Muscle layer of colon (tissue), 2 donors: ENCODE measurements at regions not wholly inside any gene's neighbourhood (a gene's known extent, or its start where the extent isn't known, plus 50 kb on each side); places are given as distances from the start of the nearest gene placed in this dataset.

Source experiments
- H3K27ac ChIP-seq: one replicate; pipeline ENCODE4 v1.7.0; 2013; ENCODE audit warnings: low read depth, mild to moderate bottlenecking, low read length, moderate library complexity
- H3K27me3 ChIP-seq, 2 donors: one replicate each; pipeline ENCODE4 v1.7.0; 2013; ENCODE audit warnings: low read length in 2 of 2, mild to moderate bottlenecking in 2 of 2; ENCODE audit not compliant: insufficient read depth in 2 of 2, control insufficient read depth in 1 of 2
- H3K36me3 ChIP-seq: one replicate; pipeline ENCODE4 v1.7.0; 2013; ENCODE audit warnings: mild to moderate bottlenecking, low read length; ENCODE audit not compliant: insufficient read depth
- H3K4me1 ChIP-seq: one replicate; pipeline ENCODE4 v1.7.0; 2013; ENCODE audit warnings: mild to moderate bottlenecking, low read length; ENCODE audit not compliant: insufficient read depth
- H3K4me3 ChIP-seq, 2 donors: one replicate each; pipeline ENCODE4 v1.7.0; 2013; ENCODE audit warnings: low read length in 2 of 2, low read depth in 1 of 2, mild to moderate bottlenecking in 1 of 2, moderate library complexity in 1 of 2
- H3K9ac ChIP-seq: one replicate; pipeline ENCODE4 v1.7.0; 2013; ENCODE audit warnings: low read length
- H3K9me3 ChIP-seq: one replicate; pipeline ENCODE4 v1.7.0; 2013; ENCODE audit warnings: mild to moderate bottlenecking, low read length
- donor health status: abdominal sarcoma.
- donor health status: Adenocarcinoma of cecum.

GRCh38 chr14:86673523-86673969, 1143.6 kb downstream of the FLRT2 start:
- H3K4me3 ChIP-seq: no peak overlapping the region
- no peaks in the 10 kb centered on the region for H3K36me3 ChIP-seq
- no peaks in the 10 kb centered on the region for H3K4me1 ChIP-seq
- no peaks in the 10 kb centered on the region for H3K27me3 ChIP-seq
- H3K27ac ChIP-seq: no peak overlapping the region
- no peaks in the 10 kb centered on the region for H3K9me3 ChIP-seq
- H3K9ac ChIP-seq: no peak overlapping the region

DNA sequence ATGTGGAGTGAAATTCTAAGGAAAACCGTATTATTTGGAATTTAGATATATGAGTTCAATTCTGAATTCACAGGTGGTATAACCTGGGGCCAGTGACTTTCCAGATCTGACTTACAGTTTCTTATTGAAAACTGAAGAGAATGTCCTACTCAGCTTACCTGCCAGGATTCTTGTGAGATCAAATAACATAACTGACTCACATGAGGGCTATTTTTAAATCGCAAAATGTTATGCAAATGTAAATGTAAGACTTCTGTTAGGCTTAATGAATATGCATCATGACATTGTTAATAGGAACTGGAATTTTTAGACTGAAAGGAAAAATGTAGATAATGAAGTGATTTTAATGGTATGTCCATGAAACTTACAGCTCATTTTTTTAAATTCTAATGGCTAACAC, 1142.1 kb downstream of the FLRT2 start:
- H3K9me3 ChIP-seq: no peaks in the 10 kb centered on the region
- no peak overlapping the region for H3K4me3 ChIP-seq
- no peaks in the 10 kb centered on the region for H3K27me3 ChIP-seq
- no peak overlapping the region for H3K9ac ChIP-seq
- no peaks in the 10 kb centered on the region for H3K4me1 ChIP-seq
- no peak overlapping the region for H3K27ac ChIP-seq
- H3K36me3 ChIP-seq: no peaks in the 10 kb centered on the region

DNA sequence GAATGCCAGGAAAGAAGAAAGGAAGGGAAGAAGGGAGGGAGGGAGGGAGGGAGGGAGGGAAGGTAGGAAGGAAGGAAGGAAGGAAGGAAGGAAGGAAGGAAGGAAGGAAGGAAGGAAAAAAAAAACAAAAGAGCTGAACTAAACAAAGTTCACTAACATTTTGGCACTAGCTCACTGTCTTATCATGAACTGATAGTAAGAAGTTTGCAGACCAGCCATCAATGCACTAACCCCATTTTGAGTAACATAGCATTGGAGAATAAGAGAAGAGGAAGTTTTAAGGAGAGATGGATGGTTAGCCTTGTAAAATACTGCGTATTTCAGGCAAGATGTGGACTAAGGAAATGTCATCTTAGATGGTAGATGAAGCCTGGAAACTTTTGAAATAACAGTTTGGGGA, 1136.0 kb downstream of the FLRT2 start:
- Histone ChIP-seq H3K27me3 (no peaks in the 10 kb centered on the region), H3K9ac (no peak overlapping the region), H3K36me3 (no peaks in the 10 kb centered on the region), H3K27ac (no peak overlapping the region), H3K4me3 (no peak overlapping the region), H3K4me1 (no peaks in the 10 kb centered on the region), H3K9me3 (no peaks in the 10 kb centered on the region)

DNA sequence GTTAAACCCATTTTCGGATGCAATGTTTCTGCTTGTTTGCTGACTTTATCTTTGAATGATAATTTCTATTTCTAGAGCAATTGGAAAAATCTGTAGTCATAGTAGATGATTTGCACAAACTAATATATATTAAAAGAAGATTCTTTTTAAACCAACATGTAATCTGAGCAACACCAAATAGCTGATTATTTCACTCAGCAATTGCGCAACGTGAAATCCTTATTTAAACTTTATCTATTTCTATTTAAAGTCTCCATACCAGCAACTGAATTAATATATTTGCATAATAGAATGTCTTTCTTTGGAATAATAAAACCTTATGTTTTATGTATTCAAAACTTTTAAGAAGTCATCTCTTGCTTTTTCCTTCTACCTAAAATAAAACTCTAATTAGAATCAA, 1132.4 kb downstream of the FLRT2 start:
- no peak overlapping the region for H3K27ac ChIP-seq
- no peak overlapping the region for H3K4me3 ChIP-seq
- no peaks in the 10 kb centered on the region for H3K27me3 ChIP-seq
- no peaks in the 10 kb centered on the region for H3K36me3 ChIP-seq
- H3K9ac ChIP-seq: no peak overlapping the region
- H3K9me3 ChIP-seq: no peaks in the 10 kb centered on the region
- H3K4me1 ChIP-seq: no peaks in the 10 kb centered on the region

- H3K36me3 ChIP-seq: no peaks in the 10 kb centered on the region
- no peak overlapping the region for H3K27ac ChIP-seq
- H3K27me3 ChIP-seq: no peaks in the 10 kb centered on the region
- H3K4me3 ChIP-seq: no peak overlapping the region
- no peaks in the 10 kb centered on the region for H3K9me3 ChIP-seq
- H3K9ac ChIP-seq: no peak overlapping the region
- no peaks in the 10 kb centered on the region for H3K4me1 ChIP-seq
Observed at GRCh38 chr14:86654558-86655184, 1124.7 kb downstream of the FLRT2 start.

- Histone ChIP-seq H3K4me3 (no peak overlapping the region), H3K9me3 (no peaks in the 10 kb centered on the region), H3K27ac (no peak overlapping the region), H3K36me3 (no peaks in the 10 kb centered on the region), H3K9ac (no peak overlapping the region), H3K4me1 (no peaks in the 10 kb centered on the region), H3K27me3 (no peaks in the 10 kb centered on the region)
Observed at GRCh38 chr14:86652526-86652925, 1122.6 kb downstream of the FLRT2 start.

- Histone ChIP-seq H3K27me3 (no peaks in the 10 kb centered on the region), H3K27ac (no peak overlapping the region), H3K36me3 (no peaks in the 10 kb centered on the region), H3K9me3 (no peaks in the 10 kb centered on the region), H3K4me3 (no peak overlapping the region), H3K9ac (no peak overlapping the region), H3K4me1 (no peaks in the 10 kb centered on the region)
Observed at GRCh38 chr14:86646696-86647690, 1117.0 kb downstream of the FLRT2 start.

- no peak overlapping the region for H3K4me3 ChIP-seq
- H3K36me3 ChIP-seq: no peaks in the 10 kb centered on the region
- no peak overlapping the region for H3K9ac ChIP-seq
- no peak overlapping the region for H3K27ac ChIP-seq
- no peaks in the 10 kb centered on the region for H3K4me1 ChIP-seq
- no peaks in the 10 kb centered on the region for H3K27me3 ChIP-seq
- H3K9me3 ChIP-seq: no peaks in the 10 kb centered on the region
Observed at GRCh38 chr14:86646125-86646524, 1116.2 kb downstream of the FLRT2 start.

DNA sequence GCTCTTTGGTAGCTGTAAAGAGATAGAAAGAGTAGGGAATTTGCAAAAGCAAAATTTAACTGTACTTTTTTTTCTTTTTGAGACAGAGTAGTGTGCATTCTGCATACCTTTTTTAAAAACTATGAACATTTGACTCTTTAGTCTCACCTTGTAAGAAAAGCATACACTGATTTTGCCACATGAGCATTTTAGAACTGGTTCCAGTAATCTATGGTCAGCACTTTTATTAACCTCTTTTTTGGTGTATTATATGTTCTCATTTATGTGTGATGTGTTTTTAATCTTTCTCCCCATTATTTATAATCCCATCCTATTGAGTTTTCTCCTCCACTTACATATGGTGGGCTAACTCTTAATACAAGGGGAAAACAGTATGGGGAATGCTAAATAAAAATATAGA, 1111.4 kb downstream of the FLRT2 start:
- H3K27me3 ChIP-seq: no peaks in the 10 kb centered on the region
- no peak overlapping the region for H3K4me3 ChIP-seq
- no peaks in the 10 kb centered on the region for H3K9me3 ChIP-seq
- H3K27ac ChIP-seq: no peak overlapping the region
- no peaks in the 10 kb centered on the region for H3K36me3 ChIP-seq
- H3K4me1 ChIP-seq: no peaks in the 10 kb centered on the region
- H3K9ac ChIP-seq: no peak overlapping the region

- Histone ChIP-seq H3K27ac (no peak overlapping the region), H3K4me1 (no peaks in the 10 kb centered on the region), H3K36me3 (no peaks in the 10 kb centered on the region), H3K9ac (no peak overlapping the region), H3K4me3 (no peak overlapping the region), H3K9me3 (no peaks in the 10 kb centered on the region), H3K27me3 (no peaks in the 10 kb centered on the region)
Observed at GRCh38 chr14:86640288-86640687, 1110.3 kb downstream of the FLRT2 start.

GRCh38 chr14:86639666-86640065, 1109.7 kb downstream of the FLRT2 start:
- no peaks in the 10 kb centered on the region for H3K9me3 ChIP-seq
- no peak overlapping the region for H3K4me3 ChIP-seq
- H3K4me1 ChIP-seq: no peaks in the 10 kb centered on the region
- no peaks in the 10 kb centered on the region for H3K27me3 ChIP-seq
- H3K36me3 ChIP-seq: no peaks in the 10 kb centered on the region
- no peak overlapping the region for H3K27ac ChIP-seq
- no peak overlapping the region for H3K9ac ChIP-seq
